SK-N-MC (cell line): ENCODE measurements at regions not wholly inside any gene's neighbourhood (a gene's known extent, or its start where the extent isn't known, plus 50 kb on each side); places are given as distances from the start of the nearest gene placed in this dataset.

ENCODE experiments used
- EZH2 ChIP-seq: fragments of 200-600 bp; sonication (generic); IDR thresholded peaks from one replicate; pipeline ENCODE4 v1.6.1; 2017; ENCODE audit warnings: antibody characterized with exemption
- POLR2AphosphoS5 ChIP-seq: IDR thresholded peaks from 2 replicates; pipeline ENCODE4 v1.6.1; 2012; ENCODE audit warnings: mild to moderate bottlenecking, low read depth, low read length, borderline replicate concordance

GRCh38 chr10:118516716-118517115 lies 78.7 kb downstream of the PRLHR start:
- no peak for TF ChIP-seq POLR2AphosphoS5
- TF ChIP-seq EZH2, result no peak
